Pancreas (tissue), 10 donors: ENCODE measurements at regions not wholly inside any gene's neighbourhood (a gene's known extent, or its start where the extent isn't known, plus 50 kb on each side); places are given as distances from the start of the nearest gene placed in this dataset.

Experiments
- ATAC-seq, 4 donors: fragments of 200-7000 bp; cut with Tn5 transposase; one replicate each; pipeline versions ENCODE4 v1.8.0 to v1.9.1; 2020; ENCODE audit warnings: mild to moderate bottlenecking in 4 of 4, moderate library complexity in 4 of 4
- DNase-seq, 6 donors: peaks; one replicate each; pipeline ENCODE4 v3.0.0-alpha.2; 2020
- FAIRE-seq: peaks from 2 replicates; lab custom pipeline; 2012; peaks lifted over from hg19 to GRCh38; lab: Jason Lieb, UNC
- H3K27ac ChIP-seq, 4 donors: fragments of 200-600 bp; sonication (generic); 1 replicate in 3 of 4; 2 replicates in 1 of 4; pipeline versions ENCODE4 v1.5.0 to v1.8.0; 2020
- H3K27me3 ChIP-seq, 4 donors: fragments of 200-600 bp; one replicate each; pipeline ENCODE4 v1.8.0; 2021
- H3K36me3 ChIP-seq, 3 donors: fragments of 200-600 bp; sonication (generic) in 1 of 3; one replicate each; pipeline versions ENCODE4 v1.5.0 to v1.8.0; 2020 to 2021
- H3K4me1 ChIP-seq, 3 donors: fragments of 200-600 bp; one replicate each; pipeline ENCODE4 v1.8.0; 2021
- H3K4me3 ChIP-seq, 4 donors: fragments of 200-600 bp; sonication (generic) in 2 of 4; one replicate each; pipeline versions ENCODE4 v1.5.0 to v1.8.0; 2020 to 2021
- H3K9me3 ChIP-seq, 4 donors: fragments of 200-600 bp; one replicate each; pipeline ENCODE4 v1.8.0; 2021
- WGBS, 2 donors: extraction: QIAGEN DNeasy Blood & Tissue Kit; methylation state at CpG; one replicate each; pipeline ENCODE4 v1.1.7; 2013; 5-methylcytosine and 5-hydroxymethylcytosine counted together
- intact Hi-C, 3 donors: fragments of 100-400 bp; cut with DNase I; formaldehyde crosslinking; loops; one replicate each; pipeline versions ENCODE4 v1.11.1 to v1.14.2; 2022
- TF ChIP-seq, protein P1 (sequence below), 4 donors: fragments of 200-600 bp; sonication (generic) in 3 of 4; IDR thresholded peaks; one replicate each; pipeline versions ENCODE4 v1.5.0 to v1.8.0; 2021; ENCODE audit warnings: antibody characterized with exemption in 4 of 4
- donor health status: healthy with polysubstance abuse.
- donor health status: DM: no; HTN: no; CAD: no; lungs with moderate emphysema.
- donor health status: DM: no; HTN: no; CAD: no.
- donor health status: control.
- donor health status: control.
- donor health status: Bipolar disorder and iron deficiency.
- donor health status: DM: yes; HTN: yes; CAD: no.
- donor health status: DM: no; HTN: no; CAD: no.
- donor health status: DM: no; HTN: no; CAD: no.
- donor health status: DM: yes; HTN: yes; CAD: no.

DNA sequence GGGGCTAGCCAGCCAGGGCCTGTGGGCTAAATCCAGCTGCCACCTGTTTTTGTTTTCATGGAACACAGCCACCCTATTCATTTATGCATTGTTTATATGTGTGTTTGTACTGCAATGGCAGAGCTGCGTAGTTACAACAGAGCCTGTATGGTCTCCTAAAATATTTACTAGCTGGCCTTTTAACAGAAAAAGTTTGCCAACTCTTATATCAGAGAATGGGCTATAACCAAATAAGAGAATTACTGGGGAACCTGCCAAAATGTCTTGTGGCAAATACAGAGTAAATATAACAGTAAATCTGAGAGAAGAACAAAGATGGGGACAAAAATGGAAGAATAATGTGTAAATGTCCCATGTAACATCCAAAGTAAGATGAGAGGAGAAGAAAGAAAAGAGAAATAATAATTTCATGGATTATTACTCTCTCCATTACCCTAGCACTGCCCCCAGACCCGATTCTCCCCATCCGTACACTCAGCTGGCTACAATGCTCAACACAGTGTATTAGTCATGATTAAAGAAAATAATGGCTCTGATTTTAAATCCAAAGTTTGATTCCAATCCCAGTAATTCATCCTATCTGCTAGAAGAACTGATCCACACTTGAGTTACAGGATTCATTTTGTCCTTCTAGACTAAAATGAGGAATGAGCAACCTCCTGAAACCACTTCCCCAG, 249.3 kb downstream of the LRATD1 start:
- no peak overlapping the region for H3K4me3 ChIP-seq
- peaks cover 0 to 4% (median 0%) of the 10 kb centered on the region in 3 donors for H3K4me1 ChIP-seq
- no peaks in the 10 kb centered on the region for H3K27me3 ChIP-seq
- FAIRE-seq (no peak), ATAC-seq (peak; percentile 61 to 92 (median 82)), DNase-seq (no peak)
- TF ChIP-seq, protein P1, sequence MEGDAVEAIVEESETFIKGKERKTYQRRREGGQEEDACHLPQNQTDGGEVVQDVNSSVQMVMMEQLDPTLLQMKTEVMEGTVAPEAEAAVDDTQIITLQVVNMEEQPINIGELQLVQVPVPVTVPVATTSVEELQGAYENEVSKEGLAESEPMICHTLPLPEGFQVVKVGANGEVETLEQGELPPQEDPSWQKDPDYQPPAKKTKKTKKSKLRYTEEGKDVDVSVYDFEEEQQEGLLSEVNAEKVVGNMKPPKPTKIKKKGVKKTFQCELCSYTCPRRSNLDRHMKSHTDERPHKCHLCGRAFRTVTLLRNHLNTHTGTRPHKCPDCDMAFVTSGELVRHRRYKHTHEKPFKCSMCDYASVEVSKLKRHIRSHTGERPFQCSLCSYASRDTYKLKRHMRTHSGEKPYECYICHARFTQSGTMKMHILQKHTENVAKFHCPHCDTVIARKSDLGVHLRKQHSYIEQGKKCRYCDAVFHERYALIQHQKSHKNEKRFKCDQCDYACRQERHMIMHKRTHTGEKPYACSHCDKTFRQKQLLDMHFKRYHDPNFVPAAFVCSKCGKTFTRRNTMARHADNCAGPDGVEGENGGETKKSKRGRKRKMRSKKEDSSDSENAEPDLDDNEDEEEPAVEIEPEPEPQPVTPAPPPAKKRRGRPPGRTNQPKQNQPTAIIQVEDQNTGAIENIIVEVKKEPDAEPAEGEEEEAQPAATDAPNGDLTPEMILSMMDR (IDR thresholded peaks at IDR 0.05) = no peak
- no peaks in the 10 kb centered on the region for H3K36me3 ChIP-seq
- 29 to 36% methylated on average over 3 of the region's 3 CpGs for WGBS, 2 donors
- no peaks in the 10 kb centered on the region for H3K9me3 ChIP-seq
- intact Hi-C loops = no loop called here
- H3K27ac ChIP-seq = no peak overlapping the region

DNA sequence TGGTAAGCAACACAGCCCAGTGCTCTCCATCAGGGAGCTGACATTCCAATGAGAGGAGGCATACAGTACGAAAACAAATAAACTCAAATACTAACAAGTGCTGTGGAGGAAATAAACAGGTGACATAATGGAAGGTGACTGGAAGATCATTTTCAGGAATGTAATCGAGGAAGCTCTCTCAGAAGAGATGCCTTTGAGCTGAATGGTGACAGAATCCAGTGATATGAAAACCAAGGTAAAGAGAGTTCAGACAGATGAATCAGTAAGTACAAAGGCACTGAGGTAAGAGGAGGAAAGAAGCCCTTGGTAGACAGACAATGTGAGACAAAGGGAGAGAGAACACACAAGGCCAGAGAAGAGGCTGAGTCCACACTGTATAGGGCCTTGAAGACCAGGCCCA, 252.1 kb downstream of the LRATD1 start:
- Histone ChIP-seq H3K36me3 (no peaks in the 10 kb centered on the region), H3K4me3 (no peak overlapping the region), H3K27ac (no peak overlapping the region), H3K27me3 (no peaks in the 10 kb centered on the region), H3K9me3 (no peaks in the 10 kb centered on the region), H3K4me1 (peaks cover 0 to 4% (median 0%) of the 10 kb centered on the region in 3 donors)
- TF ChIP-seq, protein P1 (IDR thresholded peaks at IDR 0.05) = no peak
- WGBS, 2 donors = 86 to 90% methylated on average over 2 of the region's 2 CpGs
- no peak for FAIRE-seq
- no peak for ATAC-seq
- DNase-seq = no peak
- intact Hi-C loops = no loop called here

DNA sequence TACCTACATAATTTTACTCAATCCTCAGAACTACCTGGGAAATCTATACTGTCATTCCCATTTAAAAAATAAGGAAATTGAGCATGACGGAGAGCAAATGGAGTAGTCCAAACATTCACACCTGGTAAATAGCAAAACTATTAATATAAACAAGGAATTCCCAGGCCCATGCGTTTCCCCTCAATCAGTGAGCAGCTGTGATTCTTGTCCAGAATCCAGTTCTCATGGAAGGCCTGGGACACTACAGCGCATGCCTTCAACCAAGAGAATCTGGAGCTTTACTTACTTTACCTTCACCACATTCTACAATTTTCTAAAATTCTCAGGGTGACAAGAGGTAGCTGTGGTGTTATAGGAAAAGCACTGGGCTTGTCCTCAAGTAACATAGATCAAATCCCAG, 259.0 kb downstream of the LRATD1 start:
- no peak for FAIRE-seq
- peaks cover 0 to 6% (median 0%) of the 10 kb centered on the region in 3 donors for H3K4me1 ChIP-seq
- no peaks in the 10 kb centered on the region for H3K36me3 ChIP-seq
- intact Hi-C loops = no loop called here
- TF ChIP-seq, protein P1 (IDR thresholded peaks at IDR 0.05) = no peak
- H3K9me3 ChIP-seq = no peaks in the 10 kb centered on the region
- no peak overlapping the region for H3K27ac ChIP-seq
- no peaks in the 10 kb centered on the region for H3K27me3 ChIP-seq
- H3K4me3 ChIP-seq = no peak overlapping the region
- WGBS, 2 donors = 45 to 58% methylated on average over 3 of the region's 3 CpGs
- no peak for ATAC-seq
- DNase-seq = no peak

DNA sequence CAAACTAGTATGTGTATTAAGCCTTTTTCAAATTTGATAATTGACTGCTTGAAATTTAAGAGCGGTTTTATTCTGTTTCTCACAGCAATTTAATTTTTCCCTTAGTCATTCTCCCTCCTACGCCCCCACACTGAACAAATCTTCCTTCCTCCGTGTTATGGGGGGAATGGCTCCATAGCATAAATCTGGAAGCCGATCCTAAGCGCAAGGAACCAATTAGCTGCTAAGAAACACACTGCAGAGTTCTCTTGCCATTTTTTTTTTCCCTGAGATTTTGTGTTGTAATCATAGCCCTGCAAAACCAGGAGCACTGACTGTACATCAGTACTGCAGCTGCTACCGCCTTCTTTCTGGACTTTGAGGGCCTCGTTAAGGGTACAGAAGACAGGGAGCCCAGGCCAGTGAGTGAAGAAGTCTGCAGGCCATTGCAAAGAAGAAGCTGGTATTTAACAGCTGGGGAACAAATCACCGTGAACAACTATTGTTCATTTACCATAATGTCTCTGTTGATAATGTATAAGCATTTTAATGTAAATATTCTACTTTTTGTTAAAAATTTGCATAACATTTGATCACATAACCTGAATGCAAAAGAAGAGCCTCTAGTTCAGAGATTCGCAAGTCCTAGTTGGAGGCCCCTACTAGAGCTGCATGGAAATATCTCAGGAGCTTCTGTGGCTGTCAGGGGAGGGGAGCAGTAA, 264.0 kb downstream of the LRATD1 start:
- DNase-seq (no peak), FAIRE-seq (no peak), ATAC-seq (no peak)
- Histone ChIP-seq H3K27ac (no peak overlapping the region), H3K4me1 (peaks cover 0 to 15% (median 11%) of the 10 kb centered on the region in 3 donors), H3K9me3 (no peaks in the 10 kb centered on the region), H3K4me3 (no peak overlapping the region), H3K27me3 (no peaks in the 10 kb centered on the region), H3K36me3 (no peaks in the 10 kb centered on the region)
- WGBS, 2 donors = 81 to 88% methylated on average over 9 of the region's 9 CpGs
- intact Hi-C loops = no loop called here
- TF ChIP-seq, protein P1 (IDR thresholded peaks at IDR 0.05) = no peak
